HL-60 (cell line): ENCODE measurements at regions not wholly inside any gene's neighbourhood (a gene's known extent, or its start where the extent isn't known, plus 50 kb on each side); places are given as distances from the start of the nearest gene placed in this dataset.
"Not testable (repeated sequence)": the region's sequence is repeated elsewhere in the genome, so short reads cannot be mapped to it uniquely, and the experiment has no call there.

Experiments used
- DNase-seq, 2 experiments: peaks; one replicate each; pipeline ENCODE4 v3.0.0-alpha.2; 2010 to 2020; ENCODE audit warnings: low read depth in 1 of 2, low spot score in 1 of 2
- H3K27ac ChIP-seq: fragments of 250-450 bp; sonication (Bioruptor Pico); replicated peaks from 2 replicates; pipeline ENCODE4 v1.5.1; 2020; ENCODE audit warnings: mild to moderate bottlenecking, moderate library complexity
- H3K27me3 ChIP-seq: fragments of 250-450 bp; sonication (Bioruptor Pico); 2 replicates; pipeline ENCODE4 v1.5.1; 2021; ENCODE audit warnings: mild to moderate bottlenecking, moderate library complexity; ENCODE audit not compliant: insufficient read depth, poor library complexity, severe bottlenecking
- H3K4me3 ChIP-seq: replicated peaks from 2 replicates; pipeline ENCODE4 v1.5.1; 2011; ENCODE audit warnings: mild to moderate bottlenecking, control low read depth, low read length; ENCODE audit not compliant: insufficient read depth
- CTCF ChIP-seq: IDR thresholded peaks from one replicate; pipeline ENCODE4 v1.5.1; 2011; ENCODE audit warnings: low read length, control low read depth, inconsistent platforms; ENCODE audit not compliant: insufficient read depth
- GABPA ChIP-seq: IDR thresholded peaks from 2 replicates; pipeline ENCODE4 v1.6.1; 2012; ENCODE audit warnings: low read depth
- POLR2AphosphoS5 ChIP-seq: IDR thresholded peaks from 2 replicates; pipeline ENCODE4 v1.6.1; 2012; ENCODE audit warnings: low read depth
- REST ChIP-seq: IDR thresholded peaks from 2 replicates; pipeline ENCODE4 v1.6.1; 2012; ENCODE audit warnings: low read depth; ENCODE audit not compliant: insufficient replicate concordance
- SPI1 ChIP-seq: IDR thresholded peaks from 2 replicates; pipeline ENCODE4 v1.6.1; 2012; ENCODE audit warnings: low read depth, mild to moderate bottlenecking, borderline replicate concordance

DNA sequence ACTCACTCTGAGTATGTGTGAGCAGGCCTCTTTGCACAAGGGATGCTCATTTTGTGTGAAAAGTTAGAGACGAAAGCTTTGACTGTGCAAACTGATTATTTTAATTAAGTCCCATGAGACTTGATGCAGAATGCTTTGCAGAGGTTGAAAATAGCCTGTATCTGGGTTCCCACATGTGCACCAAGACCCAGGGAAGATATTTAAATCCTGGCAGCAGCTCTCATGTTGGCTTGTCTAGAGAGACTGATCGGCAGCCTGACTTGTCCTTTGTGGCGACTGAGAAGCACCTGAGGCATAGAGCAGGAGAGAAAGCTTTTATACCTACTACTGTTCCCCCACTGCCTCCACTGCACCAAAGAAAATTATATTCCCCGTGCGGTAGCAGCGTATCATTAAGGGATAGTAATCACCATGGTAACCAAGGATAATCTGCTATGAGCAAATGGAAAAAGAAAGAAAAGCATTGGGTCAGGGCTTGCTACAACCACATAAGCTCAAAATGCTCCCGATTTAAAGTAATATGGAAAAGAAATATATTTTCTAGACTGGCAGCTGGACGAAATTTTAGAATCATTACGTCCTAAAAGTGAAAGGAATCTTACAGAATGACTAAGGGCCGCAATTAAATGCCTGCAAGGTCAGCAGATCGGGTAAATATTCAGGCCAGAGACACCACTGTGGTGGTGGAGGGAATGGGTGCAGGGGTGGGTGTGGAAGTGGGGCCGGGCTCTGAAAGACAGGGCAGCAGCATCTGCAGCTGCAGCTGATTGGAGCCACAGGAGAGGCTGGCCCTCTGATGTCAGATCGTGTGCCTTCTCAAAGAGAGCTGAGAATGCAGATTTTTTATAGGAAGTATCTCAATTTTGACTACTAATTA is 135.3 kb upstream of the EPB41L4A start:
- no peaks in the 10 kb centered on the region for H3K27me3 ChIP-seq
- no peak overlapping the region for H3K4me3 ChIP-seq
- no peak for DNase-seq
- no peak overlapping the region for H3K27ac ChIP-seq
- TF ChIP-seq GABPA: no peak
- no peak for TF ChIP-seq CTCF
- TF ChIP-seq SPI1: no peak
- TF ChIP-seq REST: no peak
- TF ChIP-seq POLR2AphosphoS5: no peak

GRCh38 chr5:112555197-112555596 is 136.1 kb upstream of the EPB41L4A start:
- Histone ChIP-seq H3K27ac (no peak overlapping the region), H3K27me3 (no peaks in the 10 kb centered on the region), H3K4me3 (no peak overlapping the region)
- TF ChIP-seq CTCF: no peak
- no peak for TF ChIP-seq POLR2AphosphoS5
- TF ChIP-seq SPI1: no peak
- TF ChIP-seq REST: no peak
- no peak for TF ChIP-seq GABPA
- DNase-seq: no peak

DNA sequence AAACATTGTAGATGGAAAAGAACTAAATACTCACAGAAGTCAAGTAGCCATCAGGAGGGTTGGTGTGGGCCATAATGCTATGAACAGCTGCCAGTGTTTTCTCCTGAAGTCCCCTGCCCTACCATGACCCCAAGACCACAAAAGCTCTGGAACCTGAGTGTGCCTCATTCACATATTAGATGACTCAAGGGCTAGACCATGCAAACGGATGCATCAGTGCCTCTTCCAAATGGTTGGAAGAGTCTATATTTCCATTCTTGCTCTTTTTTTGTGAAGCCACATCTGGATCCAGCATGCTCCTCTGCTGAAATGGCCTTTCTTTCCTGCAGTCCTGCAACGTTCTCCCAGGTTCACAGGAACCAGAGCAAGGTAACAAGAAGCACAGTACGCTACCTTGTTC is 136.6 kb upstream of the EPB41L4A start:
- no peak for DNase-seq
- Histone ChIP-seq H3K27me3 (no peaks in the 10 kb centered on the region), H3K27ac (no peak overlapping the region), H3K4me3 (no peak overlapping the region)
- TF ChIP-seq GABPA: no peak
- no peak for TF ChIP-seq POLR2AphosphoS5
- no peak for TF ChIP-seq REST
- TF ChIP-seq SPI1: no peak
- no peak for TF ChIP-seq CTCF

DNA sequence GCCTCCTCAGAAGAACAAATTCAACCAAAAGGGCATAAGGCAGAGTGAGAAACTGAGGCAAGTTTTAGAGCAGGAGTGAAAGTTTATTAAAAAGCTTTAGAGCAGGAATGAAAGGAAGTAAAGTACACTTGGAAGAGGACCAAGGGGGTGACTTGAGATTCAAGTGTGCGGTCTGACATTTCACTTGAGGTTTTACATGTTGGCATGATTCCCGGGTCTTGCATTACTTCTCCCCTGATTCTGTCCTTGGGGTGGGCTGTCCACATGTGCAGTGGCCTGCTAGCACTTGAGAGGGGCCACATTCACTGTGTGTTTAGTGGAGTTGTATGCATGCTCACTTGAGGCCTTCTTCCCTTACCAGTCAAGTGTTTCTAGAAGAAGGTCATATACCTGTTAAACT is 140.4 kb upstream of the EPB41L4A start:
- not testable (repeated sequence) for H3K27me3 ChIP-seq, H3K27ac ChIP-seq, H3K4me3 ChIP-seq, DNase-seq
